ENCODE measurements at regions not wholly inside any gene's neighbourhood (a gene's known extent, or its start where the extent isn't known, plus 50 kb on each side); places are given as distances from the start of the nearest gene placed in this dataset.

GRCh38 chr7:142405122-142405765 lies 147.4 kb upstream of the PRSS58 start:
- no peak for TF ChIP-seq POLR2A (IDR thresholded peaks at IDR 0.05; ENCODE audit: low read depth, low read length)
- FAIRE-seq = no peak
- no peak for DNase-seq (ENCODE audit: insufficient read length, low spot score)

DNA sequence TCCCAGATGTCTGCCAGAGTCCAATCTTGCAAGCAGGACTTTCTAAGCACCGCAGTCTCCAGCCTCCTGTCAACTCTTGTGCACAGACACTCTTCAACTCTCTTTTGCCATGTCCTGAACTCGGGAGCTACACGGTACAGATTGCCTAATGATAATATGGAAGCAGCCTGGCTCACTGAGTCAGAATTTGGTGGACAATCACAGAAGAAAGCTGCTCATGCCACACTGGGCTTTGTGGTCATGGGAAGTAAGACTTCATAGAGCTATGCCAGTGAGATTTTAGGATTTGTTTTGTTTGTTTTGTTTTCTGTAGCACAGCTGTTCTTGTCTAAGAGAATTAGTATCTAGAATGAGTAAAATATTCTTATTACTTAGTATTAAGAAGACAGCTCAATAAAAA lies 144.1 kb upstream of the PRSS58 start:
- no peak for DNase-seq (ENCODE audit: insufficient read length, low spot score)
- TF ChIP-seq POLR2A (IDR thresholded peaks at IDR 0.05; ENCODE audit: low read depth, low read length) = no peak
- no peak for FAIRE-seq

GRCh38 chr7:142400042-142400533 lies 142.2 kb upstream of the PRSS58 start:
- TF ChIP-seq POLR2A (IDR thresholded peaks at IDR 0.05; ENCODE audit: low read depth, low read length) = no peak
- no peak for DNase-seq (ENCODE audit: insufficient read length, low spot score)
- FAIRE-seq = peak; percentile 20

DNA sequence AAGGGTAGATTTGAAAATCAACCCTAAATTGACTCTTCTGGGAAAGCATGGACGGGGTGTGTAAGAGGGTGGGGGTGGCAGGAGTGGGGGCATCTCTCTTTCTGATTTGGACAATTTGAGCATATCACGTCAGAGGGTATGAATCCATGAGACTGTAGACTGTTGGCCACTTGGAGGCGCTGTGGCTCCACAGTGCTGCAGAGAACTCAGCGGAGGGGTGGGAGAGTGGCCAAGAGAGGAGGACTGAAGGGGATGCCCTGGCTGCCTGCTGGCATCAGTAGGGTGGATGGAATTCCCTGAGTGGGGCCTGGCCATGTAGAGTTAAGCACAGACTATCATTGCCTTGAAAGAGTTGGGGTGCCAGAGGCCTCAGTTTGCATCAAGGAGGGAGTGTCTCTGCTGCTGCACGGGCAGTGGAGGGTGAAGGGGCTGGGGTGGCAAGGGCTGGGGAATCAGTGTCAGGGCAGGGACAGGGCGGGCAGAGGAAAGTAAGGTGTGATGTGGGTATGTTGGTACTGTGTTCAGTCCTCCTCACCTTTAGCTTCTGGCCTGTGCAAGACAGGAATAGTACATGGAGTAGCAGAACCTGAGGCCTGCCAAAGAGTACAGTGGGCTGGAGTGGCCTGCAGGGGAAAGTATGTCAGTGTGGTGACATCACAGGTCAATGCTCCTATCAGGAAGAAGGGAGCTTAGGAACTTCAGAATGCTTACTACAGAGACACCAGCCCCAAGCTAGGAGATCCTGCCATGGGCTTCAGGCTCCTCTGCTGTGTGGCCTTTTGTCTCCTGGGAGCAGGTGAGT lies 133.5 kb upstream of the PRSS58 start:
- no peak for TF ChIP-seq POLR2A (IDR thresholded peaks at IDR 0.05; ENCODE audit: low read depth, low read length)
- no peak for FAIRE-seq
- DNase-seq (ENCODE audit: insufficient read length, low spot score) = no peak

GRCh38 chr7:142389544-142389943 lies 131.7 kb upstream of the PRSS58 start:
- TF ChIP-seq POLR2A (IDR thresholded peaks at IDR 0.05; ENCODE audit: low read depth, low read length) = no peak
- FAIRE-seq (no peak), DNase-seq (ENCODE audit: insufficient read length, low spot score) (no peak)

GRCh38 chr7:142385491-142386340 lies 127.9 kb upstream of the PRSS58 start:
- no peak for DNase-seq (ENCODE audit: insufficient read length, low spot score)
- peak; percentile 57 for FAIRE-seq
- no peak for TF ChIP-seq POLR2A (IDR thresholded peaks at IDR 0.05; ENCODE audit: low read depth, low read length)

GRCh38 chr7:142384493-142384922 lies 126.7 kb upstream of the PRSS58 start:
- DNase-seq (ENCODE audit: insufficient read length, low spot score) (peak; percentile 40), FAIRE-seq (no peak)
- TF ChIP-seq POLR2A (IDR thresholded peaks at IDR 0.05; ENCODE audit: low read depth, low read length) = no peak

GRCh38 chr7:142383841-142384492 lies 126.1 kb upstream of the PRSS58 start:
- no peak for FAIRE-seq
- TF ChIP-seq POLR2A (IDR thresholded peaks at IDR 0.05; ENCODE audit: low read depth, low read length) = no peak
- no peak for DNase-seq (ENCODE audit: insufficient read length, low spot score)

- TF ChIP-seq POLR2A (IDR thresholded peaks at IDR 0.05; ENCODE audit: low read depth, low read length) = no peak
- FAIRE-seq (no peak), DNase-seq (ENCODE audit: insufficient read length, low spot score) (no peak)
Measured at GRCh38 chr7:142381727-142382390, 124.0 kb upstream of the PRSS58 start.

- DNase-seq (ENCODE audit: insufficient read length, low spot score) (no peak), FAIRE-seq (no peak)
- no peak for TF ChIP-seq POLR2A (IDR thresholded peaks at IDR 0.05; ENCODE audit: low read depth, low read length)
Measured at GRCh38 chr7:142380069-142380468, 122.2 kb upstream of the PRSS58 start.

GRCh38 chr7:142379201-142379885 lies 121.5 kb upstream of the PRSS58 start:
- no peak for DNase-seq (ENCODE audit: insufficient read length, low spot score)
- no peak for FAIRE-seq
- no peak for TF ChIP-seq POLR2A (IDR thresholded peaks at IDR 0.05; ENCODE audit: low read depth, low read length)

- DNase-seq (ENCODE audit: insufficient read length, low spot score) (no peak), FAIRE-seq (no peak)
- TF ChIP-seq POLR2A (IDR thresholded peaks at IDR 0.05; ENCODE audit: low read depth, low read length) = no peak
Measured at GRCh38 chr7:142377567-142377966, 119.7 kb upstream of the PRSS58 start.
